Adrenal gland (tissue), 9 donors: ENCODE measurements at regions not wholly inside any gene's neighbourhood (a gene's known extent, or its start where the extent isn't known, plus 50 kb on each side); places are given as distances from the start of the nearest gene placed in this dataset.

Experiments
- DNase-seq, 7 donors: peaks; one replicate each; pipeline ENCODE4 v3.0.0-alpha.2; 2019 to 2020
- H3K27ac ChIP-seq, 5 donors: fragments of 200-600 bp; sonication (generic) in 4 of 5; 1 replicate in 3 of 5; 2 replicates in 2 of 5; pipeline versions ENCODE4 v1.5.1 to v1.8.0; 2016 to 2020; ENCODE audit warnings: mild to moderate bottlenecking in 1 of 5
- H3K27me3 ChIP-seq: fragments of 200-600 bp; 2 replicates; pipeline ENCODE4 v1.8.0; 2021
- H3K36me3 ChIP-seq, 2 donors: fragments of 200-600 bp; replicated peaks in 1 of 2; 1 replicate in 1 of 2; 2 replicates in 1 of 2; pipeline versions ENCODE4 v1.5.1 to v1.8.0; 2018 to 2022
- H3K4me1 ChIP-seq, 2 donors: fragments of 200-600 bp; replicated peaks in 1 of 2; 1 replicate in 1 of 2; 2 replicates in 1 of 2; pipeline versions ENCODE4 v1.5.1 to v1.8.0; 2018 to 2021
- H3K4me3 ChIP-seq, 4 donors: fragments of 200-600 bp; sonication (generic) in 3 of 4; one replicate each; pipeline ENCODE4 v1.5.1; 2016 to 2018
- H3K9me3 ChIP-seq, 3 donors: fragments of 200-600 bp; sonication (generic) in 1 of 3; replicated peaks in 1 of 3; 1 replicate in 2 of 3; 2 replicates in 1 of 3; pipeline versions ENCODE4 v1.5.1 to v1.8.0; 2016 to 2021
- POLR2A ChIP-seq, 2 donors: fragments of 450-650 bp; IDR thresholded peaks; one replicate each; pipeline ENCODE4 v1.6.1; 2017; ENCODE audit warnings: antibody characterized with exemption in 2 of 2, mild to moderate bottlenecking in 2 of 2, moderate library complexity in 1 of 2
- WGBS, 4 donors: extraction: QIAGEN DNeasy Blood & Tissue Kit in 2 of 4; methylation state at CpG; one replicate each; pipeline versions ENCODE4 v1.1.5 to v1.1.7; 2013 to 2017; 5-methylcytosine and 5-hydroxymethylcytosine counted together
- intact Hi-C, 2 donors: fragments of 100-400 bp; cut with DNase I; formaldehyde crosslinking; loops; one replicate each; pipeline versions ENCODE4 v1.14.1 to v1.15.0; 2022 to 2023
- TF ChIP-seq, protein P1 (sequence below), 6 experiments: fragments of 450-650 bp in 4 of 6; fragments of 200-600 bp in 2 of 6; sonication (generic) in 1 of 6; IDR thresholded peaks; 1 replicate in 5 of 6; 2 replicates in 1 of 6; pipeline versions ENCODE4 v1.5.1 to v1.8.0; 2016 to 2021; ENCODE audit warnings: antibody characterized with exemption in 6 of 6, mild to moderate bottlenecking in 2 of 6, moderate library complexity in 1 of 6
- donor health status: healthy with polysubstance abuse.
- donor health status: Bipolar disorder and iron deficiency.
- donor health status: DM: yes; HTN: yes; CAD: no.
- donor health status: DM: no; HTN: no; CAD: no.
- donor health status: DM: no; HTN: no; CAD: no.

- Histone ChIP-seq H3K4me3 (no peak overlapping the region), H3K27me3 (no peaks in the 10 kb centered on the region), H3K4me1 (no peaks in the 10 kb centered on the region), H3K36me3 (no peaks in the 10 kb centered on the region), H3K27ac (no peak overlapping the region), H3K9me3 (no peaks in the 10 kb centered on the region)
- no peak for DNase-seq
- 59 to 73% (median 65%) methylated on average over 1 of the region's 1 CpG for WGBS, 4 donors
- intact Hi-C loops: no loop called here
- TF ChIP-seq, protein P1, sequence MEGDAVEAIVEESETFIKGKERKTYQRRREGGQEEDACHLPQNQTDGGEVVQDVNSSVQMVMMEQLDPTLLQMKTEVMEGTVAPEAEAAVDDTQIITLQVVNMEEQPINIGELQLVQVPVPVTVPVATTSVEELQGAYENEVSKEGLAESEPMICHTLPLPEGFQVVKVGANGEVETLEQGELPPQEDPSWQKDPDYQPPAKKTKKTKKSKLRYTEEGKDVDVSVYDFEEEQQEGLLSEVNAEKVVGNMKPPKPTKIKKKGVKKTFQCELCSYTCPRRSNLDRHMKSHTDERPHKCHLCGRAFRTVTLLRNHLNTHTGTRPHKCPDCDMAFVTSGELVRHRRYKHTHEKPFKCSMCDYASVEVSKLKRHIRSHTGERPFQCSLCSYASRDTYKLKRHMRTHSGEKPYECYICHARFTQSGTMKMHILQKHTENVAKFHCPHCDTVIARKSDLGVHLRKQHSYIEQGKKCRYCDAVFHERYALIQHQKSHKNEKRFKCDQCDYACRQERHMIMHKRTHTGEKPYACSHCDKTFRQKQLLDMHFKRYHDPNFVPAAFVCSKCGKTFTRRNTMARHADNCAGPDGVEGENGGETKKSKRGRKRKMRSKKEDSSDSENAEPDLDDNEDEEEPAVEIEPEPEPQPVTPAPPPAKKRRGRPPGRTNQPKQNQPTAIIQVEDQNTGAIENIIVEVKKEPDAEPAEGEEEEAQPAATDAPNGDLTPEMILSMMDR (IDR thresholded peaks at IDR 0.05): no peak
- TF ChIP-seq POLR2A (IDR thresholded peaks at IDR 0.05): no peak
Observed at GRCh38 chr4:28947374-28947773, 1772.8 kb upstream of the PCDH7 start.

DNA sequence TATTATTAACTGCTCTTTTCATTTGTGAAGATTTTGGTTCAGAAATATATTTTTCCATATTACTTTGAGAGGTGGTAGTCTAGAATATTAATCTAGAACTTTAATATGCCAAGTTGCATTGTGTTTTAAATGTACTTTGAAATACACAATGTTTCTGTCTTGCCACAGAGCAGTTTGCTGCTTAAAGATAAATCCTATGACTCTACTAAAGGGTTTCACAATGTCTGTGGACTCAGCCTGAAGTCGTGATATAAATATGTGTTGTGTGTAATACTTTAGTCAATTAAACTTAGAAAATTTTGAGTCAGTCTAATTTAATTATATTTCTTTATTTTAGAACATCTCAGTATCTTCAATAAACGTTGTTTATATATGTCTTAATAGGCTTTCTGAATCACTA lies 1771.7 kb upstream of the PCDH7 start:
- H3K9me3 ChIP-seq: no peaks in the 10 kb centered on the region
- TF ChIP-seq, protein P1 (IDR thresholded peaks at IDR 0.05): no peak
- TF ChIP-seq POLR2A (IDR thresholded peaks at IDR 0.05): no peak
- H3K4me1 ChIP-seq: no peaks in the 10 kb centered on the region
- intact Hi-C loops: no loop called here
- no peak overlapping the region for H3K27ac ChIP-seq
- H3K4me3 ChIP-seq: no peak overlapping the region
- no peaks in the 10 kb centered on the region for H3K27me3 ChIP-seq
- 50 to 60% (median 51%) methylated on average over 2 of the region's 2 CpGs for WGBS, 4 donors
- H3K36me3 ChIP-seq: no peaks in the 10 kb centered on the region
- DNase-seq: no peak

DNA sequence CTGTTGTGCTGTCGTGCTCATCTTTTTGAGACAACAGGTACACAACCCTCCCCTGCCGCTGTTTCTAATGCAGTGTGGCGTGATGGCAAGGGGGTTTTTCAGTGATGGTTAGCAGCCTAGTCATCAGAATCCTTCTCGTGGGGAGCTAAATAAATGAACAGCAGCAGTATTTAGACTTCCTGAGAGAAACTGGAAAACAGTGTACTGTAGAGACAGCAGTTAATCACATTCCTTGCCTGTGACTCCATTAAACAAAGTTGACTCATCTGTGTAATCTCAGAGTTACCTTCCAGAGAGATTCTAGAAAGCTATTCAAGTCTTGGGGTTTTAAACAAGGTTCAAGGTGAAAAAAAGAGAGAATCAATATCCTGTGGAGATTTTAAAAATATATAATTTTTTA lies 1753.2 kb upstream of the PCDH7 start:
- H3K27ac ChIP-seq: no peak overlapping the region
- DNase-seq: no peak
- no peak for TF ChIP-seq POLR2A (IDR thresholded peaks at IDR 0.05)
- TF ChIP-seq, protein P1 (IDR thresholded peaks at IDR 0.05): no peak
- H3K9me3 ChIP-seq: no peaks in the 10 kb centered on the region
- H3K4me3 ChIP-seq: no peak overlapping the region
- WGBS, 4 donors: 59 to 71% (median 63%) methylated on average over 4 of the region's 4 CpGs
- intact Hi-C loops: no loop called here
- H3K36me3 ChIP-seq: no peaks in the 10 kb centered on the region
- H3K4me1 ChIP-seq: no peaks in the 10 kb centered on the region
- H3K27me3 ChIP-seq: no peaks in the 10 kb centered on the region

GRCh38 chr4:28973587-28974350 lies 1746.4 kb upstream of the PCDH7 start:
- WGBS, 4 donors: 43 to 64% (median 53%) methylated on average over 3 of the region's 3 CpGs
- H3K9me3 ChIP-seq: no peaks in the 10 kb centered on the region
- no peaks in the 10 kb centered on the region for H3K36me3 ChIP-seq
- no peaks in the 10 kb centered on the region for H3K4me1 ChIP-seq
- no peak overlapping the region for H3K27ac ChIP-seq
- no peak for TF ChIP-seq POLR2A (IDR thresholded peaks at IDR 0.05)
- TF ChIP-seq, protein P1 (IDR thresholded peaks at IDR 0.05): no peak
- DNase-seq: no peak
- no peaks in the 10 kb centered on the region for H3K27me3 ChIP-seq
- H3K4me3 ChIP-seq: no peak overlapping the region
- intact Hi-C loops: no loop called here
